ENCODE measurements at regions not wholly inside any gene's neighbourhood (a gene's known extent, or its start where the extent isn't known, plus 50 kb on each side); places are given as distances from the start of the nearest gene placed in this dataset.
A peak's percentile ranks its signal among the peaks of the same experiment; 100 is the strongest.

- TF ChIP-seq HOXA9 (CRISPR knock-in tag; IDR thresholded peaks at IDR 0.05; ENCODE audit: borderline replicate concordance) = no peak
- peak; percentile 93 for TF ChIP-seq NFYB (CRISPR knock-in tag; IDR thresholded peaks at IDR 0.05)
- TF ChIP-seq GPBP1L1 (CRISPR knock-in tag; IDR thresholded peaks at IDR 0.05) = no peak
- peak; percentile 78; the same call in 1 of the 2 replicates for TF ChIP-seq EED (CRISPR knock-in tag; IDR thresholded peaks at IDR 0.05)
- TF ChIP-seq PTBP1 (IDR thresholded peaks at IDR 0.05; ENCODE audit: low read depth, low read length, poor library complexity, severe bottlenecking) = no peak
- TF ChIP-seq RFXANK (CRISPR knock-in tag; IDR thresholded peaks at IDR 0.05) = no peak
- peak; percentile 67; the same call in 1 of the 2 replicates for TF ChIP-seq MIER2 (CRISPR knock-in tag; IDR thresholded peaks at IDR 0.05)
- no peak for TF ChIP-seq KLF13 (CRISPR knock-in tag; IDR thresholded peaks at IDR 0.05)
- no peak for TF ChIP-seq ZC3H4 (CRISPR knock-in tag; IDR thresholded peaks at IDR 0.05; ENCODE audit: borderline replicate concordance)
- no peak for TF ChIP-seq ZNF451 (CRISPR knock-in tag; IDR thresholded peaks at IDR 0.05)
- TF ChIP-seq PAWR (CRISPR knock-in tag; IDR thresholded peaks at IDR 0.05; ENCODE audit: borderline replicate concordance) = 0 out of 2 replicates have a peak, but pooled peaks have one; percentile 31
- peak; percentile 19; the same call in 1 of the 2 replicates for TF ChIP-seq SUZ12 (IDR thresholded peaks at IDR 0.05; ENCODE audit: low read depth, low read length)
- TF ChIP-seq TP53 (CRISPR knock-in tag; conservative IDR thresholded peaks at IDR 0.05) = no peak
- peak; percentile 45; the same call in 1 of the 2 replicates for TF ChIP-seq MIXL1 (CRISPR knock-in tag; IDR thresholded peaks at IDR 0.05)
- 0 out of 2 replicates have a peak, but pooled peaks have one; percentile 26 for TF ChIP-seq DRAP1 (CRISPR knock-in tag; IDR thresholded peaks at IDR 0.05)
- no peak; the same call in 1 of the 2 replicates for TF ChIP-seq NR2F6 (IDR thresholded peaks at IDR 0.05)
- TF ChIP-seq NR2F6 (CRISPR knock-in tag; IDR thresholded peaks at IDR 0.05) = peak; percentile 63
- TF ChIP-seq KDM3A (CRISPR knock-in tag; IDR thresholded peaks at IDR 0.05; ENCODE audit: low read depth) = peak; percentile 92
- peak; percentile 47 for TF ChIP-seq WIZ (CRISPR knock-in tag; IDR thresholded peaks at IDR 0.05)
- TF ChIP-seq SALL2 (CRISPR knock-in tag; IDR thresholded peaks at IDR 0.05) = no peak; the same call in 1 of the 2 replicates
- TF ChIP-seq ZSCAN25 (CRISPR knock-in tag; IDR thresholded peaks at IDR 0.05) = peak; percentile 66; the same call in 1 of the 2 replicates
- no peak for TF ChIP-seq EZH2 (conservative IDR thresholded peaks at IDR 0.05; ENCODE audit: low read depth, low read length)
- TF ChIP-seq ZNF30 (CRISPR knock-in tag; IDR thresholded peaks at IDR 0.05) = no peak
- TF ChIP-seq CTCF (CRISPR knock-in tag; IDR thresholded peaks at IDR 0.05) = peak; percentile 25; the same call in 1 of the 2 replicates
- no peak for TF ChIP-seq ZNF468 (CRISPR knock-in tag; IDR thresholded peaks at IDR 0.05)
- peak; percentile 95 for TF ChIP-seq POGZ (CRISPR knock-in tag; IDR thresholded peaks at IDR 0.05)
- TF ChIP-seq ZNF512B (CRISPR knock-in tag; IDR thresholded peaks at IDR 0.05; ENCODE audit: borderline replicate concordance) = peak; percentile 85; the same call in 1 of the 2 replicates
Observed at GRCh38 chr13:44141725-44142539, 231.7 kb upstream of the SERP2 start (continued).
